ENCODE measurements at regions not wholly inside any gene's neighbourhood (a gene's known extent, or its start where the extent isn't known, plus 50 kb on each side); places are given as distances from the start of the nearest gene placed in this dataset.

GRCh38 chr2:239703834-239704233 lies 303.0 kb upstream of the HDAC4 start:
- no peak for DNase-seq
- WGBS, 2 donors (ENCODE audit: low coverage in 1 of 2), result 57 to 95% methylated on average over 1 to 3 of the region's 3 CpGs

GRCh38 chr2:239700686-239701345 lies 300.0 kb upstream of the HDAC4 start:
- in situ Hi-C loops (cut with MboI; ENCODE audit: low pct_ligation_motif_present in 1 of 4, low pct_unique_long_range_greater_than_20kb in 1 of 4, low sequenced_read_pairs in 3 of 4) (no loop called here), intact Hi-C loops (cut with DNase I; ENCODE audit: low total_unique reads) (no loop called here)
- no peaks in the 10 kb centered on the region for H3K36me3 ChIP-seq
- DNase-seq, result no peak
- H3K27me3 ChIP-seq, result no peaks in the 10 kb centered on the region
- H3K4me3 ChIP-seq, result no peak overlapping the region
- no peaks in the 10 kb centered on the region for H3K4me1 ChIP-seq
- H3K9me3 ChIP-seq, result no peaks in the 10 kb centered on the region
- no peak for TF ChIP-seq POLR2AphosphoS5 (IDR thresholded peaks at IDR 0.05)
- TF ChIP-seq POLR2A (IDR thresholded peaks at IDR 0.05), result no peak
- no peak for TF ChIP-seq EP300 (IDR thresholded peaks at IDR 0.05; ENCODE audit: low read depth)
- TF ChIP-seq CTCF (IDR thresholded peaks at IDR 0.05), result no peak
- WGBS, 2 donors (ENCODE audit: low coverage in 1 of 2), result 78 to 81% methylated on average over 10 of the region's 10 CpGs
- H3K27ac ChIP-seq, result no peak overlapping the region

More at GRCh38 chr2:239703834-239704233, 303.0 kb upstream of the HDAC4 start:
- Histone ChIP-seq H3K36me3 (no peaks in the 10 kb centered on the region), H3K4me1 (peaks cover 0 to 4% (median 0%) of the 10 kb centered on the region in 4 donors), H3K9me3 (no peaks in the 10 kb centered on the region), H3K27ac (no peak overlapping the region), H3K27me3 (no peaks in the 10 kb centered on the region), H3K4me3 (no peak overlapping the region)
- in situ Hi-C loops (cut with MboI; ENCODE audit: low pct_ligation_motif_present in 1 of 4, low pct_unique_long_range_greater_than_20kb in 1 of 4, low sequenced_read_pairs in 3 of 4), result no loop called here
- intact Hi-C loops (cut with DNase I; ENCODE audit: low total_unique reads), result no loop called here
- no peak for TF ChIP-seq CTCF (IDR thresholded peaks at IDR 0.05)
- TF ChIP-seq POLR2AphosphoS5 (IDR thresholded peaks at IDR 0.05), result no peak
- no peak for TF ChIP-seq EP300 (IDR thresholded peaks at IDR 0.05; ENCODE audit: low read depth)
- TF ChIP-seq POLR2A (IDR thresholded peaks at IDR 0.05), result no peak

GRCh38 chr2:239697399-239698164 lies 296.8 kb upstream of the HDAC4 start:
- H3K9me3 ChIP-seq, result no peaks in the 10 kb centered on the region
- H3K27ac ChIP-seq, result no peak overlapping the region
- no peaks in the 10 kb centered on the region for H3K4me1 ChIP-seq
- TF ChIP-seq EP300 (IDR thresholded peaks at IDR 0.05; ENCODE audit: low read depth), result no peak
- TF ChIP-seq POLR2AphosphoS5 (IDR thresholded peaks at IDR 0.05), result no peak
- no peak for TF ChIP-seq CTCF (IDR thresholded peaks at IDR 0.05)
- TF ChIP-seq POLR2A (IDR thresholded peaks at IDR 0.05), result no peak
- H3K27me3 ChIP-seq, result no peaks in the 10 kb centered on the region
- in situ Hi-C loops (cut with MboI; ENCODE audit: low pct_ligation_motif_present in 1 of 4, low pct_unique_long_range_greater_than_20kb in 1 of 4, low sequenced_read_pairs in 3 of 4) (no loop called here), intact Hi-C loops (cut with DNase I; ENCODE audit: low total_unique reads) (no loop called here)
- no peak overlapping the region for H3K4me3 ChIP-seq
- DNase-seq, result no peak
- WGBS, 2 donors (ENCODE audit: low coverage in 1 of 2), result 79% methylated on average over 3 to 22 of the region's 22 CpGs
- no peaks in the 10 kb centered on the region for H3K36me3 ChIP-seq

- Histone ChIP-seq H3K9me3 (no peaks in the 10 kb centered on the region), H3K27me3 (no peaks in the 10 kb centered on the region), H3K4me3 (no peak overlapping the region), H3K27ac (no peak overlapping the region), H3K36me3 (no peaks in the 10 kb centered on the region), H3K4me1 (no peaks in the 10 kb centered on the region)
- in situ Hi-C loops (cut with MboI; ENCODE audit: low pct_ligation_motif_present in 1 of 4, low pct_unique_long_range_greater_than_20kb in 1 of 4, low sequenced_read_pairs in 3 of 4), result no loop called here
- intact Hi-C loops (cut with DNase I; ENCODE audit: low total_unique reads), result no loop called here
- TF ChIP-seq CTCF (IDR thresholded peaks at IDR 0.05), result no peak
- no peak for TF ChIP-seq POLR2AphosphoS5 (IDR thresholded peaks at IDR 0.05)
- no peak for TF ChIP-seq POLR2A (IDR thresholded peaks at IDR 0.05)
- TF ChIP-seq EP300 (IDR thresholded peaks at IDR 0.05; ENCODE audit: low read depth), result no peak
- no peak for DNase-seq
- 64 to 80% methylated on average over 8 to 13 of the region's 13 CpGs for WGBS, 2 donors (ENCODE audit: low coverage in 1 of 2)
These were observed 295.9 kb upstream of the HDAC4 start for GRCh38 chr2:239696559-239697207.
